GM20000 (cell line): ENCODE measurements at regions not wholly inside any gene's neighbourhood (a gene's known extent, or its start where the extent isn't known, plus 50 kb on each side); places are given as distances from the start of the nearest gene placed in this dataset.

Experiments used
- DNase-seq: peaks from one replicate; pipeline ENCODE4 v3.0.0; 2012; ENCODE audit warnings: low spot score
- TF ChIP-seq, protein P1 (sequence below): IDR thresholded peaks from 2 replicates; pipeline ENCODE4 v1.5.1; 2012; ENCODE audit warnings: mild to moderate bottlenecking, control low read depth; ENCODE audit errors: extremely low read depth, missing control alignments

DNA sequence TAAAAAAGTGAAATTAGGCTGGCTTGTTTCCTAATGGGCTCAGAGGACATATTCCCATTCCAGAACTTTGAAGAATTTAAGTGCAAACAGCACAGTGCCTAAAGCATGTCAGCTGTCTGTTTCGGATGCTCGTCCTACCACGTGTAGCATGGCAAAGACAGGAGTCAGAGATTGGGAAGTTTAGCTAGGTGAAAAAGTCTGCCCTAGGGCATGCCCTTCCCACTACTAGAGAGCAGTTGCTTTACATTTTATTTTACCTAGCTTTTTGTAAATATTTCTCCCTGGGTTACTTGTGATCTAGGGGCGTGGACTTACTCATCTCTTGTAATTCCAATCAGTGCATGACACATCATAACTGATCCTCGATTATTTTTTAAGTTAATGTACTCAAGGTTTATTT lies 111.1 kb downstream of the LMO4 start:
- no peak for DNase-seq
- TF ChIP-seq, protein P1, sequence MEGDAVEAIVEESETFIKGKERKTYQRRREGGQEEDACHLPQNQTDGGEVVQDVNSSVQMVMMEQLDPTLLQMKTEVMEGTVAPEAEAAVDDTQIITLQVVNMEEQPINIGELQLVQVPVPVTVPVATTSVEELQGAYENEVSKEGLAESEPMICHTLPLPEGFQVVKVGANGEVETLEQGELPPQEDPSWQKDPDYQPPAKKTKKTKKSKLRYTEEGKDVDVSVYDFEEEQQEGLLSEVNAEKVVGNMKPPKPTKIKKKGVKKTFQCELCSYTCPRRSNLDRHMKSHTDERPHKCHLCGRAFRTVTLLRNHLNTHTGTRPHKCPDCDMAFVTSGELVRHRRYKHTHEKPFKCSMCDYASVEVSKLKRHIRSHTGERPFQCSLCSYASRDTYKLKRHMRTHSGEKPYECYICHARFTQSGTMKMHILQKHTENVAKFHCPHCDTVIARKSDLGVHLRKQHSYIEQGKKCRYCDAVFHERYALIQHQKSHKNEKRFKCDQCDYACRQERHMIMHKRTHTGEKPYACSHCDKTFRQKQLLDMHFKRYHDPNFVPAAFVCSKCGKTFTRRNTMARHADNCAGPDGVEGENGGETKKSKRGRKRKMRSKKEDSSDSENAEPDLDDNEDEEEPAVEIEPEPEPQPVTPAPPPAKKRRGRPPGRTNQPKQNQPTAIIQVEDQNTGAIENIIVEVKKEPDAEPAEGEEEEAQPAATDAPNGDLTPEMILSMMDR: no peak

DNA sequence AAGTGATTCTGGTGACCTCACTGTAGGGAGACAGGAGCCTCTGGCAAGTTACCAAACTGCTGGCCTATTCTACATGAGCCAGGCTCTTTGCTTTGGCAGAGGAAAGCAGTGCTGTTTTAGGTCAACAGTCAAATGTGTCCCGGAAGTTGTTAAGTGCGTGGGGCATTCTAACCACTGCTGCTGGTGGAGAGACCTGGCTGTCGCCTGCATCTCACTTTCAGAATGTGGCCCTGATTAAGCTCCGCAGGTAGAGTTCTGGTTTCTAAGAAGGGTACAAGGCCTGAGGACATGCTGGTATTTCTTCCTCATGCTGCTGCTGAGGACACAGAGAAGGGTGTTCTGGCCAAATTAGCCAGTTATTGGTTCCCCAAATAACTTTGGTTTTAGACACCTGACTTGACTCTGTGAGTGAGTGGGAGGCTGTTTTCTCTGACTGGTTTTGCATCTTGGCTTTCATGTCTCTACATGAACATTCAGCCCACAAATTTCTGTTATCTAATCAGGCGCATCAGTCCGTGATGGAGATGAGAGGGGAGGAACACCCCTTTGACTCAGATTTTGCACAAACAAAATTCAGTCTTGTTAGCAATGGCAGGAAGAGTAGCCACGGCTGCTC lies 120.8 kb downstream of the LMO4 start:
- peak; percentile 46 for DNase-seq
- TF ChIP-seq, protein P1: no peak

DNA sequence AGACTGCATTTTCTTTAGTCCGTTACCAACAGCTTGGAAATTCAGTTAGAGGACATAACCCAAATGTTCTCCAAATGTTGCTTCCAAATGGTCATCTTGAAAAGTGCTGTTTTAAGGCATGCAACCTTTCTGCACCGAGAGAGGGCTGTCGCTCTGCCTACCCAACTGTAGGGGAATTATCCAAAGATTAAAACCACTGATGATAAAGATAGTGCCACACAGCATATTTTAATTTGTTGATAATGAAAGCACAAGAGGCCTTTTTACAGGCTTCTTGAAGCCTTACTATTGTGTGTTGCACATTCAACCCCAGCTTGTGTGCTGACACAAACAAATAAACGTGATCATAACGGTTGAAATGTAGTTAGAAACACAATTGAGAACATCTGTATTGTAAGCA lies 121.5 kb downstream of the LMO4 start:
- DNase-seq: no peak
- TF ChIP-seq, protein P1: no peak

DNA sequence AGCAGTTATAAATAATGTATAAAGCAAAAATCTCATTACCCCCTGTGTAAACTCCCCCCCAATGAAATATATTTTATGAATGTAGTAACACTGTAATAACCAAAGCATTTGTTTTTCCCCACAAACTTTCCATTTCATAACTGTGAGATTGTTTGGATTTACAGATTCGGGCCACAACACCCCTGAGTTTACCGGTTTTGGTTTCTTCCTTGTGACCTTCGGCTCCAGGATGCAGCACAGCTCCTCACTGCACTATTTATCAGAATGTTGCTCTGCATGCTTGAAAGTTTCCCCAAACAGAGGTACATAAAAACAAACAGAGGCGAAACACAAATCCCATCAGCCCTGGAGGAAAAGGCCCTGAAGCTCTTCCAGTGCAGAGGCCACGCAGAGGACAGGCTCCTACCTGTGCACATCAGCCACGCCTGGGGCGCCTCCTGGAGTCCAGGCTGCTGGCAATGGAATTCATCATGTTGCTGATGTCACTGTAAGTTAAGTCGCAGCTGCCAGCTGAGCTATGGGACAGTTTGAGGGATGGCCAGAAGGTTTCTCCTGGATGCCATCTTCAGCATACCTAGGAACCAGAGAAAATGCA lies 122.0 kb downstream of the LMO4 start:
- DNase-seq: no peak
- TF ChIP-seq, protein P1: peak; percentile 19

DNA sequence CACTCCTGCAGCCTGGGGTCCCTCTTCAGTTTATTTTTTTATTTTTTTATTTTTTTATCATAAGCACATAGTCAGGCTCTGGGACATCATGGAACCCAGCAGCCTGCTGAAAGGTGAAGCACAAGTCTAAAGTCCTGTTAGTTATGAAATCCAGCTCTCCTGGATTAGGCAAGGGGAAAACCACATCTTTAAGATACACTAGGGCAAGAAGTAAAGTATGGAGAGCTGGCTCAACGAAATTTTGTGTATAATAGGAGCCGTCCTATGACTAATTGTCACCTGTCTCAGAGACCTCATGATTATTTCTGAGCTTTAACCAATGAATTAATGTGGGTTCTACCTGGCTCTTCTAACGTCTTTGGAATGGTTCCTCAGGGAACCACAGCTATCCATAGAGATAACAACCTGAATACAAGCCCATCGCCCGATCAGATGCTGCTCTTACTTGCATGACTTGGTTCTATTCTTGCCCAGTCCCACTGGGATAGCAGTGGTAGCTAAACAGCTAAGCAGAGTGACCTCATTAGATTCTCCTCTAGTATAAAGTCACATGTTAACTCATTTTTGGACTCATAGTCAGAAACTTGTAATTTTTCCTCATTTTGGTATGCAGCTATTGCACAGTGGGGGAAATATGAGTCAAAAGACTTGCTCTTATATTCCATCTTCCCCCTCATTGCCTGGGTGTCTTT lies 122.7 kb downstream of the LMO4 start:
- DNase-seq: no peak
- TF ChIP-seq, protein P1: no peak

DNA sequence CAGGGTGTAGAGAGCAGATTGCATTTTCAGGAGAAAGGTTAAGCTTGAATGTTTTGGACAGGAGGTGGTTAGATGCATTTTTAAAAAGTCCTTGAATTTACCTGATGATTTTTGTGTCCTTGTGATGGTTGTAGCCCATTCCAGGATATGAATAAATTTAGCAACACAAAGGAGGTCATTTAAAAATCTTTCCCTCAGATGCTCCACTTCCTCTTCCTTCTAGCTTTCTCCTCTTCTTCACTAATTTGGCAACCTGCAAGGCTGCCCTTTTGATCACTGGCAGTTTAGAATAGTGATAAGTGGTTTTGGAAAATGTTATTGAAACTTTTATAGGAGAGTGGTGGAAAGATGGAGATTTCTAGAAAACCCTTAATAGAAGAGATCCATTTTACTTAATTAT lies 124.0 kb downstream of the LMO4 start:
- TF ChIP-seq, protein P1: no peak
- DNase-seq: no peak

DNA sequence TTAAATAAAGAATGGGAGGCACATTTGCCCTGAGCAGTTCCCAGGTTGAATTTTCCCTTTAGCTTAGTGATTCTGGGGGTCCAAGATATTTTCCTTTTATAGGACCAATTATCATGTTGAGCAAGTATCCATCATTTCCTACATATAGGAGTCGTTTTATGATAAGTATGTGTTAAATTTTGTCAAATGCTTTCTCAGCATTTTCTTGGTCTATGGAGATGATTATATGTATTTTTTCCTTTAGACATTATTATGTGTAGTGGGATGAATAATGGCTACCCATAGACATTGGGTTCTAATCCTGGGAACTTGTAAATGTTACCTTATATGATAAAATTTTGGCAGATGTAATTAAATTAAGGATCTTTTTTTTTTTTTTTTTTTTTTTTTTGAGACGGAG lies 128.7 kb downstream of the LMO4 start:
- DNase-seq: no peak
- TF ChIP-seq, protein P1: no peak
